HG02763 (cell line): ENCODE measurements at regions not wholly inside any gene's neighbourhood (a gene's known extent, or its start where the extent isn't known, plus 50 kb on each side); places are given as distances from the start of the nearest gene placed in this dataset.

ENCODE experiments used
- ATAC-seq: cut with Tn5 transposase; IDR thresholded peaks from one replicate; pipeline ENCODE4 v1.9.1; 2021; ENCODE audit warnings: mild to moderate bottlenecking, moderate library complexity; ENCODE audit not compliant: unreplicated experiment

DNA sequence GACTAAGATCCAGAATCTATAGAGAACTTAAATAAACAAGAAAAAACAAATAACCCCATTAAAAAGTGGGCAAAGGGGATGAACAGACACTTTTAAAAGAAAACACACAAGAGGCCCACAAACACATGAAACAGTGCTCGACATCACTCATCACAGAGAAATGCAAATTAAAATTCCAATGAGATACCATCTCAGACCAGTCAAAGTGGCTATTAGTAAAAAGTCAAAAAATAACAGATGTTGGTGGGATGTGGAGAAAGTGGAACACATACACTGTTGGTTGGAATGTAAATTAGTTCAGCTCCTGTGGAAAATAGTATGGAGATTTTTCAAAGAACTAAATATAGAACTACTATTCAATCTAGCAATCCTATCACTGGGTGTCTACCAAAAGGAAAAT lies 143.1 kb downstream of the IFI44 start:
- ATAC-seq: no peak

DNA sequence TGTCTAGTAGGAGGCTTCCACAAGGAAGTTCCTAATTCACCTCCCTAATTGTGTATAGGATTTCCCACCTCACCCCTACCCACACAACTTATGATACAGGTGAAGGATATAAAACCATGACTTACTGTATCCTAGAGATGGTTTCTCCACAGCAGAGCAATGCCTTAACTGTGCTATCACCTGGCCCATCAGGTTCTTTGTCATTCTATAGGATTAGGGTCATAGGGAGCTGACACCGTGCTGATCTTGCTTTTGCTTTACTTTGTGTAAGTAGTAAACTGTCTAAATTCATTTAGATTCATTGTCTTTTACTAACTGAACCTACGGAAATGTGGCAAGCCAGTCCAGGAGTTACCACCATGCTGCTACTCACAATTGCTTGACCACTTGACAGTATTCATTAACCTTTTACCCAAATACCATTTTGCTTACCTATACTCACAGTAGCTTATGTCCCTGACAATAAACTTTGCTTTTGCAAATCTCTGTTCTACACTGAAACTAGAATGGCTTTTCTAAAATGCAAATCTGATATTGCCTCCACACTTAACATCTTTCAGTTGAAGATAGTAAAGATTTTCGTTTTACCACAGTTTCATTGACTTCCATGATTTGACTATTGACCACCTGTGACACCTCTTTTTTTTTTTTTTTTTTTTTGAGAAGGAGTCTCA lies 147.6 kb downstream of the IFI44 start:
- peak; percentile 79 for ATAC-seq

- no peak for ATAC-seq
These were observed 150.3 kb downstream of the IFI44 start for GRCh38 chr1:78799926-78800325.

DNA sequence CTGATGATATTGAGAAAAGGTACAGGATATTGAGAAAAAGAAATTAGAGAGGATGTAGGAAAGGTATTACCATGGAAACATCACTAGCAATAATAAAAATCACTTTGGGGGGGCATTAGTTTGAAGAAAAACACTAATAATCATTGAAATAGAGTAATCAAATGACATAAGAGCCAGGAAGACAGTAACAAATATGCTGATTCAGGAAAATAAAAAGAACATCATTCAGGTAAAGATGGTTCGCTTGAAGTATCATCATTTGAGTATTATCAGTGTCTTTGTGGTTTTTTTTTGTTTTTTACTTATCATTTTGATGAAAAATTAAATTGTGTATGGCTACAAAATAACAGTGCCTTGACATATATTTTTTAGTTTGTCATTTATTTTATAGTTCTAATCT lies 164.5 kb downstream of the IFI44 start:
- ATAC-seq: no peak

- no peak for ATAC-seq
These were observed 175.9 kb downstream of the IFI44 start for GRCh38 chr1:78825561-78825960.

GRCh38 chr1:78829644-78830043 lies 176.9 kb downstream of the ADGRL4 start:
- no peak for ATAC-seq

DNA sequence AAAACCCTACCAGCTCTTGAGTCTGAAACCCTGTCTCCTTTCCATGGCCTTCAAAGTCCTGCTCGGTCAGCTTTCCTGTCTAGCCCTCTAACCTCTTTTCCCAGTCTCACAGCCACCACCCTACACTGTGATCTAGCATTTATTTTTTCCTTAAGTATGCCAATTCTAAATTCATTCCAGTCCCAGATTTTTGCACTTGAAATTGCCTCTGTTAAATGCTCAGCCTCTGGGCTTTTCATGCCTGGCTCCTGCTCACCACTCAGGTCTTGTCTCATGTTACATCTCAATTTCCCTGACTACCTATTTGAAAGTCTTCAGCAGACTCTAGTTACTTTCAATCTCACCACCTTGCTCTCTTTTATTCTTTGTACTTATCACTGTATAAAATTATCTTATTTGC lies 176.2 kb downstream of the ADGRL4 start:
- no peak for ATAC-seq

DNA sequence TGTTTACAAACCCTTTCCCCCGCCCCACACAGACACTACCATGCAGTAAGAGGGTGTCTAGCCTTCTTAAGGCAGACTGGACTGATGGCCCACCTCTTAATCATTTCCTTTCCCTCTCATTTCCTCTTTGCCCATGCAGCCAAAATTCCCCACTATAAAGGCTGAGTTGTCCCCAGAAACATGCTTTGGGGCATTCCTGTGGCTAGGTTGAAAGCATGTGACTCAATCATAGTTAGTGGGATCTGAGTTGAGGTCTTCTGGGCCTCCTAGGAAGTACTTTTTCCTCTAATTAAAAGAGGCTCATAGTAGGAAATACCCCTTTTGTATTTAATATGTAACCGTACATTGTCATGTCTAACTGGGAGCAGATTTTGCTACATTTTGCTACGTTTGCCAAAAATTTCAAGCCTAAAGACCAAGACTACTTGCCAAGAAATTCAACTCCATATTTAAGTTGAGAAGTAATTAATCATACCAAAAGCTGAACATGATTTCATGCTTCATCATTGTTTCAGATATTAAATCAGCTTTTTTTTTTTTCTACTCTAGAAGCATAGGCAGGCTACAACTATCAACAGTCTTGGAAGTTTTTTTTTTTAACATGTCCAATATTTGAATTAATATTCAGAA lies 174.7 kb downstream of the ADGRL4 start:
- no peak for ATAC-seq

DNA sequence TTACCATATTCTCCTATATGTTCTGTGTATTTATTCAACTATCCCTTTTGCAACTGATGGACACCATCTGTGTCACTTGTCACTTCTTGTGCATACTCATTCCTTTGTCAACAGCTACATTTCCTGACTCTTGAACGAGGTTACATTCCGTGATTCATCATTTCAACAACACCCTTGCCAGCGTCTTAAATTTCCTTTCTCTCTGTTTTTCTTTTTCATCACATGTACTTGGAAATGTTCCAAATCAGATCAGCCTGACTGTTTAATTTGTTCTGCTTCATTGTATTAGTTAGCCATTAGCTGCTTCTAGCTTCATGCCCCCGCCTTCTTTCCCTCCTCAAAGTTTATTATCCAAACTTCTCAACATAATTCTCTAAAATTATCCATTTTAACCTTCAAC lies 173.0 kb downstream of the ADGRL4 start:
- ATAC-seq: no peak

GRCh38 chr1:78834201-78834741 lies 172.3 kb downstream of the ADGRL4 start:
- ATAC-seq: peak; percentile 63

- ATAC-seq: no peak
These were observed 169.8 kb downstream of the ADGRL4 start for GRCh38 chr1:78836726-78837125.

- peak; percentile 45 for ATAC-seq
These were observed 166.7 kb downstream of the ADGRL4 start for GRCh38 chr1:78839704-78840277.
